OCI-LY1 (cell line): ENCODE measurements at regions not wholly inside any gene's neighbourhood (a gene's known extent, or its start where the extent isn't known, plus 50 kb on each side); places are given as distances from the start of the nearest gene placed in this dataset.

Experiments used
- H2AFZ ChIP-seq: fragments of 200-600 bp; sonication (generic), shearing (Covaris generic); 2 replicates; pipeline ENCODE4 v1.6.0; 2014; ENCODE audit warnings: antibody characterized with exemption, mild to moderate bottlenecking, low read length
- H3F3A ChIP-seq: fragments of 200-600 bp; sonication (generic), shearing (Covaris generic); 2 replicates; pipeline ENCODE4 v1.6.0; 2014; ENCODE audit warnings: mild to moderate bottlenecking, antibody characterized with exemption, low read length, moderate library complexity; ENCODE audit not compliant: insufficient read depth
- H3K27ac ChIP-seq: fragments of 200-600 bp; sonication (generic); 2 replicates; pipeline ENCODE4 v1.5.1; 2014; ENCODE audit warnings: low read length, mixed run types, mild to moderate bottlenecking, low read depth; ENCODE audit not compliant: poor library complexity, severe bottlenecking
- H3K27me3 ChIP-seq: fragments of 200-600 bp; sonication (generic); 2 replicates; pipeline ENCODE4 v1.6.0; 2014; ENCODE audit warnings: antibody characterized with exemption, mild to moderate bottlenecking, low read length, moderate library complexity; ENCODE audit not compliant: insufficient read depth
- H3K36me3 ChIP-seq: fragments of 200-600 bp; sonication (generic); 2 replicates; pipeline ENCODE4 v1.6.1; 2014; ENCODE audit warnings: mild to moderate bottlenecking, antibody characterized with exemption, low read length, moderate library complexity, mixed read lengths; ENCODE audit not compliant: insufficient read depth
- H3K4me1 ChIP-seq: fragments of 200-600 bp; sonication (generic); 2 replicates; pipeline ENCODE4 v1.5.1; 2014; ENCODE audit warnings: mild to moderate bottlenecking, low read length, moderate library complexity; ENCODE audit not compliant: insufficient read depth, severe bottlenecking
- H3K4me2 ChIP-seq: fragments of 200-600 bp; sonication (generic), shearing (Covaris generic); 2 replicates; pipeline ENCODE4 v1.6.1; 2014; ENCODE audit warnings: low read length
- H3K4me3 ChIP-seq: fragments of 200-600 bp; sonication (generic); 2 replicates; pipeline ENCODE4 v1.5.1; 2014; ENCODE audit warnings: low read length, low read depth, mild to moderate bottlenecking, mixed read lengths; ENCODE audit not compliant: poor library complexity, severe bottlenecking
- H3K79me2 ChIP-seq: fragments of 200-600 bp; shearing (Covaris generic); 2 replicates; pipeline ENCODE4 v1.6.1; 2016; ENCODE audit warnings: mixed run types, low read length, mixed read lengths; ENCODE audit not compliant: insufficient read depth
- H3K9ac ChIP-seq: fragments of 200-600 bp; sonication (generic), shearing (Covaris generic); 2 replicates; pipeline ENCODE4 v1.6.1; 2014; ENCODE audit warnings: mild to moderate bottlenecking, low read length, mixed read lengths
- H3K9me2 ChIP-seq: fragments of 200-600 bp; sonication (generic), shearing (Covaris generic); 2 replicates; pipeline ENCODE4 v1.6.1; 2014; ENCODE audit warnings: low read depth, mild to moderate bottlenecking, low read length, mixed read lengths
- H3K9me3 ChIP-seq: fragments of 200-600 bp; shearing (Covaris generic); 2 replicates; pipeline ENCODE4 v1.6.1; 2014; ENCODE audit warnings: low read length, mixed read lengths
- H4K20me1 ChIP-seq: fragments of 200-600 bp; sonication (generic), shearing (Covaris generic); 2 replicates; pipeline ENCODE4 v1.6.0; 2016; ENCODE audit warnings: mild to moderate bottlenecking, low read length; ENCODE audit not compliant: insufficient read depth
- EZH2 ChIP-seq: fragments of 200-600 bp; sonication (generic), shearing (Covaris generic); IDR thresholded peaks from 2 replicates; pipeline ENCODE4 v1.8.0; 2017; ENCODE audit warnings: borderline replicate concordance, mixed run types, mild to moderate bottlenecking, antibody characterized with exemption, low read length, moderate library complexity, mixed read lengths
- TF ChIP-seq, protein P1 (sequence below): fragments of 200-600 bp; sonication (generic), shearing (Covaris generic); IDR thresholded peaks from 2 replicates; pipeline ENCODE4 v1.5.1; 2017; ENCODE audit warnings: mild to moderate bottlenecking, antibody characterized with exemption, low read length, moderate library complexity, mixed read lengths

DNA sequence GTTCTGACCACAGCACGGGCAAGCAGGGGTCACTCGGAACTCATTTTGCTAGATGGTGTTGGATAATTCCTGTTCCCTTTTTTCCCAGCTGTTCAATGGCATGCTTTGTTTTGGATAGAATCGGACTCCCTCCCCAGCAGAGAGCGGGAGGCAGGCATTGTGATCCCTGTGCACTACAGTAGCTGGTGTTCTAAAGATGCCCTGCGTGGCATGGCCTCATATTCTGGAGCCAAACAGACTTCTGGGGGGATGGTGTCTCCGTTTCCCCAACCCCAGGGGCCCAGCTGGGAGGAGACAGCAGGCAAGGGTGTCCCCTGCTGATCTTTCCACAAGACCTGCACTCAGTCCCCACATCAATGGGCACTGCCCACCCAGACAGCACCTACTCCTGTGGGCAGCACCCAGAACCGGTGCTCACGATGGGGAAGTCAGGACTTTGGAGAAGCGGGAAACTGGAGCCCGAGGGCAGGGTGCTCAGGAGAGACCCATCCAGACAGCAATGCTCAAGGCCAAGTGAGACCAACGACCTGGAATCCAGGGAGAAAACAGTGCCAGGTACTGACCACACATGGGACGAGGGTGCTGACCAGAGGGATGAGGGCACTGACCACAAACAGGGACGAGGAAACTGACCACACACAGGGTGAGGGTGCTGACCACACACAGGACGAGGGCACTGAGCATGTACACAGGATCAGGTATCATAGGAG, 934.9 kb downstream of the BRD1 start:
- H3K4me2 ChIP-seq: no peak overlapping the region
- H3K4me1 ChIP-seq: no peaks in the 10 kb centered on the region
- H3K27me3 ChIP-seq: no peaks in the 10 kb centered on the region
- no peaks in the 10 kb centered on the region for H3K36me3 ChIP-seq
- no peaks in the 10 kb centered on the region for H3K79me2 ChIP-seq
- TF ChIP-seq, protein P1, sequence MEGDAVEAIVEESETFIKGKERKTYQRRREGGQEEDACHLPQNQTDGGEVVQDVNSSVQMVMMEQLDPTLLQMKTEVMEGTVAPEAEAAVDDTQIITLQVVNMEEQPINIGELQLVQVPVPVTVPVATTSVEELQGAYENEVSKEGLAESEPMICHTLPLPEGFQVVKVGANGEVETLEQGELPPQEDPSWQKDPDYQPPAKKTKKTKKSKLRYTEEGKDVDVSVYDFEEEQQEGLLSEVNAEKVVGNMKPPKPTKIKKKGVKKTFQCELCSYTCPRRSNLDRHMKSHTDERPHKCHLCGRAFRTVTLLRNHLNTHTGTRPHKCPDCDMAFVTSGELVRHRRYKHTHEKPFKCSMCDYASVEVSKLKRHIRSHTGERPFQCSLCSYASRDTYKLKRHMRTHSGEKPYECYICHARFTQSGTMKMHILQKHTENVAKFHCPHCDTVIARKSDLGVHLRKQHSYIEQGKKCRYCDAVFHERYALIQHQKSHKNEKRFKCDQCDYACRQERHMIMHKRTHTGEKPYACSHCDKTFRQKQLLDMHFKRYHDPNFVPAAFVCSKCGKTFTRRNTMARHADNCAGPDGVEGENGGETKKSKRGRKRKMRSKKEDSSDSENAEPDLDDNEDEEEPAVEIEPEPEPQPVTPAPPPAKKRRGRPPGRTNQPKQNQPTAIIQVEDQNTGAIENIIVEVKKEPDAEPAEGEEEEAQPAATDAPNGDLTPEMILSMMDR: no peak
- TF ChIP-seq EZH2: no peak
- no peaks in the 10 kb centered on the region for H3K9me3 ChIP-seq
- no peaks in the 10 kb centered on the region for H3F3A ChIP-seq
- H3K4me3 ChIP-seq: no peak overlapping the region
- H4K20me1 ChIP-seq: no peaks in the 10 kb centered on the region
- no peak overlapping the region for H2AFZ ChIP-seq
- H3K9me2 ChIP-seq: no peaks in the 10 kb centered on the region
- no peak overlapping the region for H3K27ac ChIP-seq
- no peak overlapping the region for H3K9ac ChIP-seq

DNA sequence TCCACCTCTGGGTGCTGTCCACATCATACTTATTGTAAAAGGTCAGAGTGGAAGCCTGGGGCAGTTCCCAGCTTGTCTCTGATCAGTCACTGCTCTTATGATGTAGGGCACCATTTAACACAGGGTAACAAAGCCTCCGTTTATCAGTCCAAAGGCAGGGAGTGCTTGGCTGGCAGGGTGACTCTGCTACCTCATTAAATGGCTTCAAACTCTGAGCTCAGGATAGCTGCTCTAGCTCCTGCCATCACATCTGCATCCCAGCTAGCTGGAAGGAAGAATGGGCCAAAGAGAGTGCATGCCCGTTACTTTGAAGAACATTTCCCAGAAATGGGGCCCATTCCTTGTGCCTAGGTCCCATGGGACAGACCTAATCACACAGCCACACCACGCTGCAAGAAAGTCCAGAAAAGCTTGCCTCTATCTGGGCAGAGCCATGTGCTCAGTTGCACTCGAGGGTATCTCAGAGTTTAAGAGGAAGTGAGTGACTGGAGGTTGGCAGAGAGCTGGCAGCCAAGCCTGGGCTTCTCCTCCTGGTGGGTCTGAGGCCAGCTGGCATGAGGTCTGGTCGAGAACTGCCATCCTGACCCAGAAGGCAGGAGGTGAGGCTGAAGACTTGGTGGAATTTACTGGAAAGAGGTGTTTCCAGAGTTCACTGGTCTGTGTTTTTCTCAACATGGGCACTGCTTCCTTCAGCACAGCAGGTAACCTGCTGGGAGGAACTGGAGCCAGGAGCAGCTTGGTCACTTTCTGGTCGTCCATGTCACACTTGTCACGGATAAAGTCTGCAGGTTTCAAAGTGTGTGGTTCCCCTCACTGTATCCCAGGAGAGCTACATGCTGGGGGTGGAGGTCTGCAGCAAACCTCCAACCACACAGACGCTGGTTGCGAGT, 935.7 kb downstream of the BRD1 start:
- Histone ChIP-seq H3F3A (no peaks in the 10 kb centered on the region), H3K9ac (no peak overlapping the region), H2AFZ (no peak overlapping the region), H3K4me1 (no peaks in the 10 kb centered on the region), H4K20me1 (no peaks in the 10 kb centered on the region), H3K9me3 (no peaks in the 10 kb centered on the region), H3K27me3 (no peaks in the 10 kb centered on the region), H3K9me2 (no peaks in the 10 kb centered on the region), H3K4me2 (no peak overlapping the region), H3K36me3 (no peaks in the 10 kb centered on the region), H3K27ac (no peak overlapping the region), H3K79me2 (no peaks in the 10 kb centered on the region), H3K4me3 (no peak overlapping the region)
- TF ChIP-seq, protein P1: no peak
- no peak for TF ChIP-seq EZH2

DNA sequence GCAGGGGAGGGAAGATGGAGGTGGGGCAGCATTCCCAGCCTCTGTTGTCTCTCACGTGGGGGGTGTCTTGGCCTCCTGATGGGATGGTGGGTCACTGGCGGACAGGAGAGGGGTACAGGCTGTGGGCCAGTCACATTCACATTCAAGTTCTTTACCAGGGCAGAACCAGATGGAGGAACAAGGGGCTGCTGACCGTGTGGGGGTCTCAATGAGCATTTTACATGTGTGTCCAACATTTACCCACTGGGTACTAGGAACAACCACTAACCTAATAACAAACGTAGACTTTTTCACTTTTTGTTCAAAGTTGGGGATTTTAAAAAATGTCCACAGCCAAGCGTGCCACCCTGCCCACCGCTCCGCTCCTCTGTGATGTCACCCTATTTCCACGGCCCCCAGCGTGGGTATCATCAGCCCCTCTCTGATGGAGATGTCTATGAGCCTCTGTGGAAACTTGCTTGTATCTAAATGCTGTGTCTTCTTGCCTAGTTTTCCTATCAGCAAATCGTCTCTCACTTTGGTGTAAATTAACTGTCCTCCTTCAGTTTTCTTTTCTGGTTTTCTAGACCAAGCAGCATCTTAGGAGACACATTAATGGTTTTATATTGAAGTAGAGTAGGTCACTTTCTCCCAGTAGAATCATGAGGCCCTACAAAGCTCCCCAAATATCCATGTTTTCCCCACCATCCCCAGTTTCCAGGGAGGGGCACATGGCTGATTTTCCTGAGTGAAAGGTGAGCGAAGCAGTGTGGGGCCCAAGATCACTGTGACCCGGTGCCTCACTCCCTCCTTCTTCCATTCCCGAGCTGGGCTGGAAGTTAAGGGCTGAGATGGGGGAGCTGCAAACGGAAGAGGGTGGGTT, 936.7 kb downstream of the BRD1 start:
- no peaks in the 10 kb centered on the region for H3K4me1 ChIP-seq
- H3K9me2 ChIP-seq: no peaks in the 10 kb centered on the region
- H3K9ac ChIP-seq: no peak overlapping the region
- no peak overlapping the region for H3K4me2 ChIP-seq
- H3K4me3 ChIP-seq: no peak overlapping the region
- no peaks in the 10 kb centered on the region for H3K9me3 ChIP-seq
- no peaks in the 10 kb centered on the region for H3K27me3 ChIP-seq
- TF ChIP-seq EZH2: no peak
- TF ChIP-seq, protein P1: no peak
- no peaks in the 10 kb centered on the region for H3K79me2 ChIP-seq
- no peaks in the 10 kb centered on the region for H3K36me3 ChIP-seq
- no peaks in the 10 kb centered on the region for H3F3A ChIP-seq
- no peak overlapping the region for H3K27ac ChIP-seq
- no peaks in the 10 kb centered on the region for H4K20me1 ChIP-seq
- H2AFZ ChIP-seq: no peak overlapping the region
